Neural cell (in vitro differentiated cells): ENCODE measurements at regions not wholly inside any gene's neighbourhood (a gene's known extent, or its start where the extent isn't known, plus 50 kb on each side); places are given as distances from the start of the nearest gene placed in this dataset.
"Not testable (repeated sequence)": the region's sequence is repeated elsewhere in the genome, so short reads cannot be mapped to it uniquely, and the experiment has no call there.

Source experiments
- EP300 ChIP-seq: fragments of 450-650 bp; conservative IDR thresholded peaks from 2 replicates; pipeline ENCODE4 v1.6.1; 2014; ENCODE audit warnings: antibody characterized with exemption, mild to moderate bottlenecking, moderate library complexity; ENCODE audit not compliant: poor library complexity, severe bottlenecking
- EZH2 ChIP-seq: fragments of 200-600, 300-800 bp; shearing (Covaris generic), sonication (generic); IDR thresholded peaks from 2 replicates; pipeline ENCODE4 v1.6.1; 2014; ENCODE audit warnings: antibody characterized with exemption, low read length, borderline replicate concordance, mild to moderate bottlenecking; ENCODE audit not compliant: insufficient read depth, poor library complexity, severe bottlenecking
- POLR2AphosphoS5 ChIP-seq: IDR thresholded peaks from 2 replicates; pipeline ENCODE4 v1.6.1; 2012
- RAD21 ChIP-seq: fragments of 450-650 bp; conservative IDR thresholded peaks from 2 replicates; pipeline ENCODE4 v1.6.1; 2014; ENCODE audit warnings: antibody characterized with exemption, mild to moderate bottlenecking, moderate library complexity
- SMC3 ChIP-seq: fragments of 450-650 bp; conservative IDR thresholded peaks from 2 replicates; pipeline ENCODE4 v1.6.1; 2014; ENCODE audit warnings: antibody characterized with exemption, mild to moderate bottlenecking, moderate library complexity; ENCODE audit not compliant: poor library complexity
- TAF1 ChIP-seq: IDR thresholded peaks from 2 replicates; pipeline ENCODE4 v1.6.1; 2012; ENCODE audit warnings: low read depth
- TF ChIP-seq, protein P1 (sequence below): fragments of 450-650 bp; IDR thresholded peaks from 2 replicates; pipeline ENCODE4 v1.5.1; 2014; ENCODE audit warnings: antibody characterized with exemption, mild to moderate bottlenecking, moderate library complexity; ENCODE audit not compliant: poor library complexity, severe bottlenecking
- TF ChIP-seq, protein P2 (sequence below): IDR thresholded peaks from 2 replicates; pipeline ENCODE4 v1.6.1; 2012; ENCODE audit warnings: borderline replicate concordance

DNA sequence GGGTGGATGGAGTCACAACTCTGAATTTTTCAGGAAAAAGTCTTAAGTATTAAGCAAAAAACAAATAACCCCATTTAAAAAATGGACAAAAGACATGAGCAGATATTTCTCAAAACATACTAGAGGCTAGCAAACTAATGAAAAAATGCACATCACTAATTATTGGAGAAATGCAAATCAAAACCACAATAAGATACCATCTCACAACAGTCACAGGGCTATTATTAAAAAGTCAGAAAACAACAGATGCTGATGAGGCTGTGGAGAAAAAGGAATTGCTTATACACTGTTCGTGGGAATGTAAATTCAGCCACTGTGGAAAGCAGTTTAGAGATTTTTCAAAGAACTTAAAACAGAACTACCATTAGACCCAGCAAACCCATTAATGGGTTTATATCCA, 125.4 kb upstream of the NBPF19 start:
- TF ChIP-seq, protein P1, sequence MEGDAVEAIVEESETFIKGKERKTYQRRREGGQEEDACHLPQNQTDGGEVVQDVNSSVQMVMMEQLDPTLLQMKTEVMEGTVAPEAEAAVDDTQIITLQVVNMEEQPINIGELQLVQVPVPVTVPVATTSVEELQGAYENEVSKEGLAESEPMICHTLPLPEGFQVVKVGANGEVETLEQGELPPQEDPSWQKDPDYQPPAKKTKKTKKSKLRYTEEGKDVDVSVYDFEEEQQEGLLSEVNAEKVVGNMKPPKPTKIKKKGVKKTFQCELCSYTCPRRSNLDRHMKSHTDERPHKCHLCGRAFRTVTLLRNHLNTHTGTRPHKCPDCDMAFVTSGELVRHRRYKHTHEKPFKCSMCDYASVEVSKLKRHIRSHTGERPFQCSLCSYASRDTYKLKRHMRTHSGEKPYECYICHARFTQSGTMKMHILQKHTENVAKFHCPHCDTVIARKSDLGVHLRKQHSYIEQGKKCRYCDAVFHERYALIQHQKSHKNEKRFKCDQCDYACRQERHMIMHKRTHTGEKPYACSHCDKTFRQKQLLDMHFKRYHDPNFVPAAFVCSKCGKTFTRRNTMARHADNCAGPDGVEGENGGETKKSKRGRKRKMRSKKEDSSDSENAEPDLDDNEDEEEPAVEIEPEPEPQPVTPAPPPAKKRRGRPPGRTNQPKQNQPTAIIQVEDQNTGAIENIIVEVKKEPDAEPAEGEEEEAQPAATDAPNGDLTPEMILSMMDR = not testable (repeated sequence)
- TF ChIP-seq EZH2, RAD21, POLR2AphosphoS5, SMC3, EP300, TAF1: not testable (repeated sequence)
- TF ChIP-seq, protein P2, sequence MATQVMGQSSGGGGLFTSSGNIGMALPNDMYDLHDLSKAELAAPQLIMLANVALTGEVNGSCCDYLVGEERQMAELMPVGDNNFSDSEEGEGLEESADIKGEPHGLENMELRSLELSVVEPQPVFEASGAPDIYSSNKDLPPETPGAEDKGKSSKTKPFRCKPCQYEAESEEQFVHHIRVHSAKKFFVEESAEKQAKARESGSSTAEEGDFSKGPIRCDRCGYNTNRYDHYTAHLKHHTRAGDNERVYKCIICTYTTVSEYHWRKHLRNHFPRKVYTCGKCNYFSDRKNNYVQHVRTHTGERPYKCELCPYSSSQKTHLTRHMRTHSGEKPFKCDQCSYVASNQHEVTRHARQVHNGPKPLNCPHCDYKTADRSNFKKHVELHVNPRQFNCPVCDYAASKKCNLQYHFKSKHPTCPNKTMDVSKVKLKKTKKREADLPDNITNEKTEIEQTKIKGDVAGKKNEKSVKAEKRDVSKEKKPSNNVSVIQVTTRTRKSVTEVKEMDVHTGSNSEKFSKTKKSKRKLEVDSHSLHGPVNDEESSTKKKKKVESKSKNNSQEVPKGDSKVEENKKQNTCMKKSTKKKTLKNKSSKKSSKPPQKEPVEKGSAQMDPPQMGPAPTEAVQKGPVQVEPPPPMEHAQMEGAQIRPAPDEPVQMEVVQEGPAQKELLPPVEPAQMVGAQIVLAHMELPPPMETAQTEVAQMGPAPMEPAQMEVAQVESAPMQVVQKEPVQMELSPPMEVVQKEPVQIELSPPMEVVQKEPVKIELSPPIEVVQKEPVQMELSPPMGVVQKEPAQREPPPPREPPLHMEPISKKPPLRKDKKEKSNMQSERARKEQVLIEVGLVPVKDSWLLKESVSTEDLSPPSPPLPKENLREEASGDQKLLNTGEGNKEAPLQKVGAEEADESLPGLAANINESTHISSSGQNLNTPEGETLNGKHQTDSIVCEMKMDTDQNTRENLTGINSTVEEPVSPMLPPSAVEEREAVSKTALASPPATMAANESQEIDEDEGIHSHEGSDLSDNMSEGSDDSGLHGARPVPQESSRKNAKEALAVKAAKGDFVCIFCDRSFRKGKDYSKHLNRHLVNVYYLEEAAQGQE = not testable (repeated sequence)
